ENCODE measurements at regions not wholly inside any gene's neighbourhood (a gene's known extent, or its start where the extent isn't known, plus 50 kb on each side); places are given as distances from the start of the nearest gene placed in this dataset.
"Not testable (repeated sequence)": the region's sequence is repeated elsewhere in the genome, so short reads cannot be mapped to it uniquely, and the experiment has no call there.

DNA sequence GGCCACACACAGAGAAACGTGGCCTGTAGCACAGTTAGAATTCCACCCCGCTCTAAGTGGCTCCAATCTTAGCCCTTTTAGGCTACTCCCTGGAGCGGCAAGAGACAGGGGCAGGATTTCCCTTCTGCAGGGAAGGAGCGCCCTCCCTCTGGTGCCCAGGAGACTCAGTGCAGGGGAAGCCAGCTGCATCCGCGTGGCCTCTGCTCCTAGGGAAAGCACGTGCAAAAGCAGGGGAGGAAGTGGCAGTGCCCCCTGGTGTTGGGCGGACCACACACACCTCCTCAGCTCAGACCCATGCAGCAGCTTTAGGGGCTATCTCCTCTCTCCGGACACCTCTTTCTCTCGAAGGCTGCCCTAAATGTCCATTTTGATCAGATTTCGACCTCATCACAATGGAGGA, 50.0 kb downstream of the SPRING1 start:
- H3K36me3 Mint-ChIP-seq (ENCODE audit: low read depth) = no peaks in the 10 kb centered on the region
- H3K27ac Mint-ChIP-seq = no peak overlapping the region
- H3K4me3 Mint-ChIP-seq = no peak overlapping the region
- no peak for ATAC-seq (replicated peaks)
- no peaks in the 10 kb centered on the region for H3K9me3 Mint-ChIP-seq
- no peaks in the 10 kb centered on the region for H3K4me1 Mint-ChIP-seq
- peaks cover 9% of the 10 kb centered on the region for H3K27me3 Mint-ChIP-seq

DNA sequence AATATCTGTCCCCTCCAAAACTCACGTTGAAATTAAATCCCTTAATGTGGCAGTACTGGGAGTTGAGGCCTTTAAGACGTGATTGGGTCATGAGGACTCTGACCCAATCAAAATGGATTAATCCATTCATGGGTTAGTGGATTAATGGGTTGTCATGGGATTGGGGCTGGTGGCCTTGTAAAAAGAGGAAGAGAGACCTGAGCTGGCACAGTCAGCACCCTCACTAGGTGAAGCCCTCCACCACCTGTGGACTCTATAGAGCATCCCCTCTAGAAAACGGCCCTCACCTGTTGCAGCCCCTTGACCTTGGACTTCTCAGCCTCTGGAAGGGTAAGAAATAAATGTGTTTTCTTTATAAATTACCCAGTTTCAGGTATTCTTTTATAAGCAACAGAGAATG, 53.0 kb downstream of the SPRING1 start:
- H3K4me3 Mint-ChIP-seq = no peak overlapping the region
- H3K27me3 Mint-ChIP-seq = no peaks in the 10 kb centered on the region
- H3K4me1 Mint-ChIP-seq = no peaks in the 10 kb centered on the region

DNA sequence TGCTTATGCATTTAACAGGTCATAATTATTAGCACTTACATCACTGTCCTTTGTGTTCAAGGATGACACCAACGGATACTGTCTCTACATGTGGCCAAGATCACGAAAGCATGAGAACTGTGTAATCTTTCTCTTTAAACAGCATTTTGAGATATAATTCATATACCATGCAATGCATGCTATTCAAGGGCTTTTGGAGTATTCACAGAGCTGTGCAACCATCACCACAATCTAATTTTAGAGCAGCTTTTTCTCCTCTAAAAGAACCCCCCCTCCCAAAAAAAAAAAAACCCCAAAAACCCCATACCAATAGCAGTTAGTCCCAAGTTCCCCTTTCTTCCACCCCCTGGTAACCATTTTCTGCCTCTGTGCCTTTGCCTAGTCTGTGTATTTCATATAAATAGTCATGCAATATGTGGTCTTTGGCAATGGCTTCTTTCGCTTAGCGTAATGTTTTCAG, 60.6 kb downstream of the SPRING1 start:
- H3K4me1 Mint-ChIP-seq = peaks cover 8% of the 10 kb centered on the region
- H3K27ac Mint-ChIP-seq = no peak overlapping the region
- H3K36me3 Mint-ChIP-seq (ENCODE audit: low read depth) = no peaks in the 10 kb centered on the region
- H3K4me3 Mint-ChIP-seq = no peak overlapping the region
- no peaks in the 10 kb centered on the region for H3K9me3 Mint-ChIP-seq
- ATAC-seq (replicated peaks) = no peak
- no peaks in the 10 kb centered on the region for H3K27me3 Mint-ChIP-seq

More for the DNA sequence above, 53.0 kb downstream of the SPRING1 start:
- Mint-ChIP-seq H3K9me3 (no peaks in the 10 kb centered on the region), H3K36me3 (ENCODE audit: low read depth) (no peaks in the 10 kb centered on the region), H3K27ac (no peak overlapping the region)
- ATAC-seq (replicated peaks) = no peak

DNA sequence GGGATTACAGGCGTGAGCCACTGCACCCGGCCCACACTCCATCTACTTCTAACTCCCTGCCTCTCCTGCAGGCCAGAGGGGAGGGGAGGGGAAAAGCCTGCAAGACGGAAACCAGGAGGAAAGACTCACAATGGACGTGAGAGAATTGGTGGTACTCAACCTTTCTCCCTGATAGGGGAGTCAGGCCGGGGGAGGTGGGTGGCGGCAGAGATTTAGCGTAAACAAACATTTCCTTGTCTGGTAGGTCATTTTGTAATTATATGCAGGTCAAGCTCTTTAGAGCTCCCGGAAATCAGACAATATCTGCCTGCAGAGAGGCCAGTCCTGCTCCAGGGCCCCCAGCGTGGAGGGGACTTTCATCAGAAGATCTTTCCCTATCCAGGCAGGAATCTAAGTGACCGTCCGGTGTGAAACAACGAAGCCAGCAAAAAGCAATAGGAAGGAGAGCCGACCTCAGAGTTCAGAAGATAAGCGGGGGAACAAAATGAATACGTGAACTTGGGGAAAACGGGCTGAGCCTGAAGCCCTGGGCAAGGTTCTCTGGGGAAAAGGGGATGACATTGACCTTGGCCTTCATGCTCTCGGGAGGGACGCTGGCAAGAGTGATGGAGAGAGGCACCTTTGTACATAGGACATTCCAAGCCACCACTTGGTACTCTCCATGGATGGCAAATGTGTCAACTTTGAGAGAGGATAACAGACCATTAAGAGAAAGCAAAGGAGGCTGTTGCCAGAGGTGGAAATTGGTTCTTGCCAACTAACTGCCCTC, 62.3 kb downstream of the SPRING1 start:
- Mint-ChIP-seq H3K4me1 (peaks cover 8% of the 10 kb centered on the region), H3K27ac (peak overlapping the region; percentile 47), H3K27me3 (no peaks in the 10 kb centered on the region), H3K36me3 (ENCODE audit: low read depth) (no peaks in the 10 kb centered on the region), H3K9me3 (no peaks in the 10 kb centered on the region), H3K4me3 (no peak overlapping the region)
- no peak for ATAC-seq (replicated peaks)

DNA sequence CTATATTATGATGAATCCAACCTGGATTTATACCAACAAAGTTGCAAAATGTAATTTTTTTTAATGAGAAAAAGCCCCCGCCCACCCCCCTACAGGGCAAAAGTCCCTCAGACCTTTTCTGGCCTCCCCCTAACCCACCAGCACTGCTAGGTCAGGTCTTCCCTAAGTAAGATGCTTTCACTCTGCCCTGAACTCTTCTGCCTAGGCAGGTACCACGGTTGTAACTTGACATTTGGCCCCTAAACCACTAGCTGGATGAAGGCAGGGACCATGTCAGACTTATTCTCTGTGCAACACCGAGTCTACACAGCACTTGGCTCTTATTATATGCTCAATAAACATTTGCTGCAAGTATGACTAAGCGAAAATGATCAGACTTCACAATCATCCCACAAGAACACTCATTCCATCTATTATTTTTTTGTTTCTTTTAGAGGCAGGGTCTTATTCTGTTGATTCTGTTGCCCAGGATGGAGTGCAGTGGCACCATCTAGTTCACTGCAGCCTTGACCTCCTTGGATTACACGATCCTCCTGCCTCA, 63.2 kb downstream of the SPRING1 start:
- no peak for ATAC-seq (replicated peaks)
- Mint-ChIP-seq H3K27ac (peak overlapping the region; percentile 47), H3K4me3 (no peak overlapping the region), H3K9me3 (no peaks in the 10 kb centered on the region), H3K27me3 (no peaks in the 10 kb centered on the region), H3K36me3 (ENCODE audit: low read depth) (no peaks in the 10 kb centered on the region), H3K4me1 (peaks cover 8% of the 10 kb centered on the region)

DNA sequence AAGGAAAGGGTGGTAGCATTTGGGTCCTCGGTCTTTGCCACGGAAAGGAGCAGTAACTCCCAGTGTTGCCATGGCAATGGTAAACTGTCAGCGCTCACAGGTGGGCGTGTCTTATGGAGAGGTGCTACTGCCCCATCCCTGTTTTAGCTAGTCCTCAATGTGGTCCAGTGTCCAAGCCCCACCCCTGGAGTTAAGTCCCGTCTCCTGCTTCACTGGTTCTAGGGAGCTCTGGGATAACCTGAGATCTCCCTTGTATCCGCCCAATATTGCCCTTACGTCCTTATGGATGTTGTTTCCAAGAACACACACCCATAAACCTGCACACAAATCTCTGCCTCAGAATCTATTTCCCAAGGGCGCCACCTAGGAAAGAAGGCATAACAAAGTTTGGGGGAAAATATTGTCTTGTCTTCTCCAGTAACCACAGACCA, 64.2 kb downstream of the SPRING1 start:
- no peak for ATAC-seq (replicated peaks)
- H3K4me3 Mint-ChIP-seq = peak overlapping the region; percentile 78

DNA sequence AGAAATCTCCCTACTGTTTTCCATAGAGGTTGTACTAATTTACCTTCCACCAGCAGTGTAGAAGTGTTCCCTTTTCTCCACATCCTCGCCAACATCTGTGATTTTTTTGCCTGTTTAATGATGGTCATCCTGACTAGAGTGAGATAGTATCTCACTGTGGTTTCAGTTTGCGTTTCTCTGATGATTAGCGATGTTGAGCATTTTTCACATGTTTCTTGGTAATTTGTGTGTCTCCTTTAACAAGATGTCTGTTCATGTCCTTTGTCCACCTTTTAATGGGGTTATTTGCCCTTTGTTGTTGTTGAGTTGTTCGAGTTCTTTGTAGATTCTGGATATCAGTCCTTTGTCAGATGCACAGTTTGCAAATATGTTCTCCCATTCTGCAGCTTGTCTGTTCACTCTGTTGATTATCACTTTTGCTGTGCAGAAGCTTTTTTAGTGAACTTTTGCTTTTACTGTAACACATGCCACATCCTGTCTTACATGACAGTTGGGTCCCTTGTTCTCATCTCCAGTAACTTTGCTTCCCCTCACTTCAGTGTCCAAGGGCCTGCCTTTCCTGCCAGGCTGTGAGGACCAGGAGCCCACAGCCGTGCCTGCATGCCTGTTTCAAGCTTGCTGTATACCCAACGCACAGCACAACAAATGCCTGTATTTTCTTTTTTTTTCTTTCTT, 64.9 kb downstream of the SPRING1 start:
- no peaks in the 10 kb centered on the region for H3K9me3 Mint-ChIP-seq
- H3K4me3 Mint-ChIP-seq = peak overlapping the region; percentile 78
- H3K27ac Mint-ChIP-seq = peak overlapping the region; percentile 55
- H3K36me3 Mint-ChIP-seq (ENCODE audit: low read depth) = no peaks in the 10 kb centered on the region
- ATAC-seq (replicated peaks) = peak; percentile 76
- H3K27me3 Mint-ChIP-seq = no peaks in the 10 kb centered on the region
- H3K4me1 Mint-ChIP-seq = peaks cover 8% of the 10 kb centered on the region

More for the DNA sequence above, 64.2 kb downstream of the SPRING1 start:
- Mint-ChIP-seq H3K9me3 (no peaks in the 10 kb centered on the region), H3K27ac (peak overlapping the region; percentile 70), H3K4me1 (peaks cover 8% of the 10 kb centered on the region), H3K36me3 (ENCODE audit: low read depth) (no peaks in the 10 kb centered on the region), H3K27me3 (no peaks in the 10 kb centered on the region)

DNA sequence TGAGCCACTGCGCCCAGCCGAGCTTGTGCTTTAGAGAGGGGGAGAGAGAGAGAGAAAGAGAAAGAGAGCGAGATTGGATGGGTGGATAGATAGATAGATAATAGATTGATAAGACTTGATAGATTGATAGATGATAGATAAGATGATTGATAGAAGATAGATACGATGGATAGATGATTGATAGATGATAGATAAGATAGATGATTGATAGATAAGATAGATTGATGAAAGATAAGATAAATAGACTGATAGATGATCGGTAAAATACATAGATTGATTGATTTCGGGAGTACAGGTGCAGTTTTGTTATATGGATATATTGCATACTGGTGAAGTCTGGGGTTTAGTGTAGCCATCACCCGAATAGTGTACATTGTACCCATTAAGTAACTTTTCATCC, 65.9 kb downstream of the SPRING1 start:
- Mint-ChIP-seq H3K4me1 (peaks cover 8% of the 10 kb centered on the region), H3K27me3 (no peaks in the 10 kb centered on the region), H3K4me3 (no peak overlapping the region), H3K27ac (no peak overlapping the region), H3K9me3 (no peaks in the 10 kb centered on the region), H3K36me3 (ENCODE audit: low read depth) (no peaks in the 10 kb centered on the region)
- ATAC-seq (replicated peaks) = no peak

DNA sequence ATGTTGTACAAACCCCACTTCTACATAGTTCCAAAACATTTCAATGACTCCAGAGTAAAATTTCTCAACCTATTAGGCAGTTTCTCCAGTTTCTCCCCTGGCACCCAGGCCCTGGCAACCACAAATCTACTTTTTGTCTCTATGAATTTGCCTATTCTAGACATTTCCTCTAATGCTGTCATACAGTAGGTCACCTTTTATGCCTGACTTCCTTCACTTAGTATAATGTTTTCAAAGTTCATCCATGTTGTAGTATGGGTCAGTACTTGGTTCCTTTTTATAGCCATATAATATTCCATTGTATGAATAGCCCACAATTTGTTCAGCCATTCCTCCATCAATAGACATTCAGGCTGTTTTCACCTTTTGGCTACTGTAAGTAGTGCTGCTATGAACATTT, 67.0 kb downstream of the SPRING1 start:
- H3K4me1 Mint-ChIP-seq = peaks cover 8% of the 10 kb centered on the region
- H3K36me3 Mint-ChIP-seq (ENCODE audit: low read depth) = no peaks in the 10 kb centered on the region
- no peak overlapping the region for H3K4me3 Mint-ChIP-seq

DNA sequence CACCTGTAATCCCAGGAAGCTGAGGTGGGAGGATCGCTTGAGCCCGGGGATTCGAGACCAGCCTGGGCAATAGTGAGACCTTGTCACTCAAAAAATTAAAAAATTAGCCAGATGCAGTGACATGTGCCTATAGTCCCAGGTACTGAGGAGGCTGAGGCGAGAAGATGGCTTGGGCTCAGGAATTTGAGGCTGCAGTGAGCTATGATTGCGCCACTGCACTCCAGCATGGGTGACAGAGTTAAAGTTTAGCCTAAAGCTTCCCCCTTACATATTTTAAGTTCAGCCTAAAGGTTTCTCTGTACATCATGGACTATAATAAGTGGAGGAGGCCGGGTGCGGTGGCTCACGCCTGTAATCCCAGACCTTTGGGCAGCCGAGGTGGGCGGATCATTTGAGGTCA, 70.1 kb downstream of the SPRING1 start:
- Mint-ChIP-seq H3K4me1 (peaks cover 3% of the 10 kb centered on the region), H3K9me3 (no peaks in the 10 kb centered on the region), H3K4me3 (no peak overlapping the region), H3K27me3 (peaks cover 9% of the 10 kb centered on the region), H3K36me3 (ENCODE audit: low read depth) (no peaks in the 10 kb centered on the region), H3K27ac (no peak overlapping the region)
- ATAC-seq (replicated peaks) = no peak

More for the DNA sequence above, 67.0 kb downstream of the SPRING1 start:
- no peak overlapping the region for H3K27ac Mint-ChIP-seq
- no peaks in the 10 kb centered on the region for H3K27me3 Mint-ChIP-seq
- ATAC-seq (replicated peaks) = no peak
- no peaks in the 10 kb centered on the region for H3K9me3 Mint-ChIP-seq

DNA sequence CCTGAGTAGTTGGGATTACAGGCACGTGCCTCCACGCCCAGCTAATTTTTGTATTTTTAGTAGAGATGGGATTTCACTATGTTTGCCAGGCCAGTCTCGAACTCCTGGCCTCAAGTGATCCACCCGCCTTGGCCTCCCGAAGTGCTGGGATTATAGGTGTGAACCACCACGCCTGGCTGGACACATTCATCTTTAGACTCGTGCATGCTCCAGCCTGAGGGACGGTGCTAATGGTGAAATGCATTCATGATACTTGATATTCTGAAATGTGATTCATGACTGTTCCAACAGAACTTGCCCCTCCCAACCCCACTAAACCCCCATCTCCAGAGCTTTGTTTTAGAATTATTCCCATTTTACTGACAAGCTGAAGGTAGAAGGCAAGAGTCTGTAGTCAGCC, 71.0 kb downstream of the SPRING1 start:
- not testable (repeated sequence) for ATAC-seq (replicated peaks); H3K4me3 Mint-ChIP-seq; H3K27me3 Mint-ChIP-seq; H3K4me1 Mint-ChIP-seq; H3K9me3 Mint-ChIP-seq; H3K27ac Mint-ChIP-seq; H3K36me3 Mint-ChIP-seq (ENCODE audit: low read depth)

DNA sequence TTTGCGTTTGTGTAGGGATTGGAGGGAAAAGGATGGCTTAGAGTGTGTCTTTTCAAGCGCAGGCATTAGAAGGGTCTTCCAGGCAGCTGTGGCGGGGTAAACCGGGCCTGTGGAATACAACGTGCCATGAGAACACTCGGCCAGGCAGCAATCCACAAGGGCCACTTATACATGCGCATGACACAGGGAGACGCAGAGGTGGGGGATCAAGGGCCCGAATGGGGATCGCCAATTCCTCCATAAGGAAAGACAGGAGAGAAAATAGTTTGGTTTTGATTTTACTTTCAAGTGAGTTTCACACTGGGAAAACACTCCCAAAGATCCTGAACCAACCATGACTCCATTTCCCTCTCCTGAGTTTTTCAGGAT, 71.6 kb downstream of the SPRING1 start:
- Mint-ChIP-seq H3K4me1 (no peaks in the 10 kb centered on the region), H3K27me3 (peaks cover 9% of the 10 kb centered on the region), H3K27ac (no peak overlapping the region), H3K4me3 (no peak overlapping the region), H3K36me3 (ENCODE audit: low read depth) (no peaks in the 10 kb centered on the region), H3K9me3 (no peaks in the 10 kb centered on the region)
- no peak for ATAC-seq (replicated peaks)

DNA sequence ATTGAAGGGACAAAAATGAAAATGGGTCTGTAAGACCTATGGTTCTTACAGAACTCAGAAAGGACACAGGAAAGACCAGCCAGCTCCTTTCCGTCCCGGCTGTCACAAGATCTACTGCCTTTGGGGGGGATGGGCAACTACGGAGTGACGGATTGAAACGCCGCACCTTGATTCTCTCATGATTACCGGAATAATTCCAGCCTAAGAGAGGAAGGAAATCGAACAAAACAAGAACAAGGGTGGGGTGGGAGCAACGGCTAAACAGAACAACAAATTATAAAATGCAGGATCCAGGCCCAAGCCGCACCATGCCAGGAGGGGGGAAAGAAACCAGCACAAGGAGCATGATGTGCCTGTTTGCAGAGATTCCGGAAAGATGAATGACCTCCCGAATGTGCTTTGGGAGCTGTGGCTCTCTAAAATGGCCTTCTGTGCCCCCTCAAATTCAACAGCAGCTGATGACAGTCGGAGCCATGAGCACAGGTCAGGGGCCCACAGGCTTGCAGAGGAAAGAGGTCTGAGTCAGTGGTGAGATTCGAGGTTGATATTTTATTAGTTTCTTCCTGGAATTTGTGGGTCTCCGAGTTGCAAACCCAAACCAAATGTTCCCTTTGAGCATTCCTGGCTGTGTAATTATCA, 72.1 kb downstream of the SPRING1 start:
- Mint-ChIP-seq H3K27ac (no peak overlapping the region), H3K27me3 (peaks cover 9% of the 10 kb centered on the region), H3K36me3 (ENCODE audit: low read depth) (no peaks in the 10 kb centered on the region), H3K4me3 (no peak overlapping the region), H3K4me1 (no peaks in the 10 kb centered on the region), H3K9me3 (no peaks in the 10 kb centered on the region)
- no peak for ATAC-seq (replicated peaks)

DNA sequence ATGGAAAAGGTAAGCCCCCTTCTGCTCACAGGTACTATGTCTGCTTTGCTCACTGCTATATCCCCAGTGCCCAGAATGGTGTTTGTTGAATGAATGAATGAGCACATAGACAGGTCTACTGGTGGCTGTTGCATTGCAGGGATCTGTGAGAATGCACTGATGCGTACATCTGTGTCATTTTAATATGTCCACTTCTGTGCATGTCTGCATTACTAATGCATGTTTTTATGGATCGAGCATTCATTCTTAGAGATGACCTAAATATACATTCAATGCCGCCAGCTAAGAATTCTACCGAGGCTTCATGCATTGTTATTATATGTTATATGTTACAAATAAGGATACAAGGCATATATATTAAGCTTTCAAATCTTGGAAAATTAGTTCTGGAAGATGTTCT, 73.8 kb downstream of the SPRING1 start:
- H3K27ac Mint-ChIP-seq = no peak overlapping the region

More for the DNA sequence above, 73.8 kb downstream of the SPRING1 start:
- Mint-ChIP-seq H3K4me3 (no peak overlapping the region), H3K27me3 (peaks cover 13% of the 10 kb centered on the region), H3K4me1 (no peaks in the 10 kb centered on the region), H3K9me3 (no peaks in the 10 kb centered on the region), H3K36me3 (ENCODE audit: low read depth) (no peaks in the 10 kb centered on the region)
- no peak for ATAC-seq (replicated peaks)

Data from activated T-helper 17 cell treated with anti-CD3 and anti-CD28 coated beads, Interleukin-2, amount 50 U/mL, for 72 hours (primary cell).